Liver (tissue), 3 donors: ENCODE measurements at regions not wholly inside any gene's neighbourhood (a gene's known extent, or its start where the extent isn't known, plus 50 kb on each side); places are given as distances from the start of the nearest gene placed in this dataset.
"Not testable (repeated sequence)": the region's sequence is repeated elsewhere in the genome, so short reads cannot be mapped to it uniquely, and the experiment has no call there.

Experiments
- EGR1 ChIP-seq, 2 donors: IDR thresholded peaks; 2 replicates each; pipeline ENCODE4 v1.6.1; 2016 to 2018; ENCODE audit warnings: antibody characterized with exemption in 2 of 2, low read depth in 2 of 2
- FOXA1 ChIP-seq: IDR thresholded peaks from 2 replicates; pipeline ENCODE4 v1.6.1; 2016; ENCODE audit warnings: antibody characterized with exemption
- GABPA ChIP-seq, 2 donors: IDR thresholded peaks in 1 of 2; conservative IDR thresholded peaks in 1 of 2; 2 replicates each; pipeline ENCODE4 v1.6.1; 2016; ENCODE audit warnings: antibody characterized with exemption in 2 of 2, mild to moderate bottlenecking in 1 of 2, moderate library complexity in 1 of 2
- HNF4G ChIP-seq: IDR thresholded peaks from 2 replicates; pipeline ENCODE4 v1.6.1; 2016; ENCODE audit warnings: antibody characterized with exemption
- JUND ChIP-seq, 2 donors: IDR thresholded peaks; 2 replicates each; pipeline ENCODE4 v1.6.1; 2016; ENCODE audit warnings: antibody characterized with exemption in 2 of 2
- RAD21 ChIP-seq, 2 donors: IDR thresholded peaks; 2 replicates each; pipeline ENCODE4 v1.6.1; 2016; ENCODE audit warnings: antibody characterized with exemption in 2 of 2, mild to moderate bottlenecking in 2 of 2
- RXRA ChIP-seq, 2 donors: IDR thresholded peaks; 2 replicates each; pipeline ENCODE4 v1.6.1; 2017 to 2018; ENCODE audit warnings: antibody characterized with exemption in 2 of 2, mild to moderate bottlenecking in 1 of 2
- TAF1 ChIP-seq: conservative IDR thresholded peaks from 2 replicates; pipeline ENCODE4 v1.6.1; 2016; ENCODE audit warnings: antibody characterized with exemption, mild to moderate bottlenecking
- YY1 ChIP-seq: IDR thresholded peaks from 2 replicates; pipeline ENCODE4 v1.6.1; 2016; ENCODE audit warnings: antibody characterized with exemption, mild to moderate bottlenecking
- TF ChIP-seq, protein P1 (sequence below): fragments of 150-350 bp; IDR thresholded peaks from 2 replicates; pipeline ENCODE4 v1.5.1; 2017; ENCODE audit warnings: improper control_type of control experiment, low read depth, low read length; ENCODE audit not compliant: missing input control
- TF ChIP-seq, protein P2 (sequence below): IDR thresholded peaks from 2 replicates; pipeline ENCODE4 v1.6.1; 2016; ENCODE audit warnings: antibody characterized with exemption
- TF ChIP-seq, protein P3 (sequence below): IDR thresholded peaks from 2 replicates; pipeline ENCODE4 v1.6.1; 2016; ENCODE audit warnings: antibody characterized with exemption
- TF ChIP-seq, protein P4 (sequence below): IDR thresholded peaks from 2 replicates; pipeline ENCODE4 v1.6.1; 2016; ENCODE audit warnings: antibody characterized with exemption, mild to moderate bottlenecking
- TF ChIP-seq, protein P5 (sequence below): IDR thresholded peaks from 2 replicates; pipeline ENCODE4 v1.6.1; 2016; ENCODE audit warnings: antibody characterized with exemption
- donor health status: healthy.
- donor health status: healthy.

DNA sequence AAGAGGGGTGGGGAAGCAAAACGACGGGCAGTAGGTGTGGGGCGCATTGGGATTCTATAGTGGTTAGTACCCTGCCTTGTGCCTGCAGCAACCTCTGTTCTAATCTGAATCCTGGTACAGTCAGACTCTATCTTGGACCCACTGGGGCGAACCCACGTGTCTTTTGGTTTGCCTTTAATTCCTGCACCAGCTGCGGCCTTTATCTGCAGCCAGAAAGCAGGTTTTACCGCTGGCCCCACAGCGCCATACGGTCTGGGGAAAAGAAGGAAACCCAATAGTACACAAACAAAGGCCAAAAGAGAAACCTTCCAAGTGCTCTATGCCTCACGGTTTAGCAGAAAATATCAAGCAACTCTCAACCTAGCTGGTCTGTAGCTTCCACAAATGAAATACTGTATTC lies 118.2 kb downstream of the PPIAL4A start:
- TF ChIP-seq, protein P1, sequence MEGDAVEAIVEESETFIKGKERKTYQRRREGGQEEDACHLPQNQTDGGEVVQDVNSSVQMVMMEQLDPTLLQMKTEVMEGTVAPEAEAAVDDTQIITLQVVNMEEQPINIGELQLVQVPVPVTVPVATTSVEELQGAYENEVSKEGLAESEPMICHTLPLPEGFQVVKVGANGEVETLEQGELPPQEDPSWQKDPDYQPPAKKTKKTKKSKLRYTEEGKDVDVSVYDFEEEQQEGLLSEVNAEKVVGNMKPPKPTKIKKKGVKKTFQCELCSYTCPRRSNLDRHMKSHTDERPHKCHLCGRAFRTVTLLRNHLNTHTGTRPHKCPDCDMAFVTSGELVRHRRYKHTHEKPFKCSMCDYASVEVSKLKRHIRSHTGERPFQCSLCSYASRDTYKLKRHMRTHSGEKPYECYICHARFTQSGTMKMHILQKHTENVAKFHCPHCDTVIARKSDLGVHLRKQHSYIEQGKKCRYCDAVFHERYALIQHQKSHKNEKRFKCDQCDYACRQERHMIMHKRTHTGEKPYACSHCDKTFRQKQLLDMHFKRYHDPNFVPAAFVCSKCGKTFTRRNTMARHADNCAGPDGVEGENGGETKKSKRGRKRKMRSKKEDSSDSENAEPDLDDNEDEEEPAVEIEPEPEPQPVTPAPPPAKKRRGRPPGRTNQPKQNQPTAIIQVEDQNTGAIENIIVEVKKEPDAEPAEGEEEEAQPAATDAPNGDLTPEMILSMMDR, result not testable (repeated sequence)
- not testable (repeated sequence) for TF ChIP-seq JUND (IDR thresholded peaks at IDR 0.05); GABPA (IDR thresholded peaks at IDR 0.05 in 1 of 2, conservative IDR thresholded peaks at IDR 0.05 in 1 of 2); RXRA (IDR thresholded peaks at IDR 0.05); TAF1; HNF4G; FOXA1; RAD21 (IDR thresholded peaks at IDR 0.05); EGR1 (IDR thresholded peaks at IDR 0.05; ENCODE audit: low read depth in 2 of 2); YY1
- TF ChIP-seq, protein P2, sequence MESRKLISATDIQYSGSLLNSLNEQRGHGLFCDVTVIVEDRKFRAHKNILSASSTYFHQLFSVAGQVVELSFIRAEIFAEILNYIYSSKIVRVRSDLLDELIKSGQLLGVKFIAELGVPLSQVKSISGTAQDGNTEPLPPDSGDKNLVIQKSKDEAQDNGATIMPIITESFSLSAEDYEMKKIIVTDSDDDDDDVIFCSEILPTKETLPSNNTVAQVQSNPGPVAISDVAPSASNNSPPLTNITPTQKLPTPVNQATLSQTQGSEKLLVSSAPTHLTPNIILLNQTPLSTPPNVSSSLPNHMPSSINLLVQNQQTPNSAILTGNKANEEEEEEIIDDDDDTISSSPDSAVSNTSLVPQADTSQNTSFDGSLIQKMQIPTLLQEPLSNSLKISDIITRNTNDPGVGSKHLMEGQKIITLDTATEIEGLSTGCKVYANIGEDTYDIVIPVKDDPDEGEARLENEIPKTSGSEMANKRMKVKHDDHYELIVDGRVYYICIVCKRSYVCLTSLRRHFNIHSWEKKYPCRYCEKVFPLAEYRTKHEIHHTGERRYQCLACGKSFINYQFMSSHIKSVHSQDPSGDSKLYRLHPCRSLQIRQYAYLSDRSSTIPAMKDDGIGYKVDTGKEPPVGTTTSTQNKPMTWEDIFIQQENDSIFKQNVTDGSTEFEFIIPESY, result not testable (repeated sequence)
- TF ChIP-seq, protein P3, sequence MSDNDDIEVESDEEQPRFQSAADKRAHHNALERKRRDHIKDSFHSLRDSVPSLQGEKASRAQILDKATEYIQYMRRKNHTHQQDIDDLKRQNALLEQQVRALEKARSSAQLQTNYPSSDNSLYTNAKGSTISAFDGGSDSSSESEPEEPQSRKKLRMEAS, result not testable (repeated sequence)
- TF ChIP-seq, protein P4, sequence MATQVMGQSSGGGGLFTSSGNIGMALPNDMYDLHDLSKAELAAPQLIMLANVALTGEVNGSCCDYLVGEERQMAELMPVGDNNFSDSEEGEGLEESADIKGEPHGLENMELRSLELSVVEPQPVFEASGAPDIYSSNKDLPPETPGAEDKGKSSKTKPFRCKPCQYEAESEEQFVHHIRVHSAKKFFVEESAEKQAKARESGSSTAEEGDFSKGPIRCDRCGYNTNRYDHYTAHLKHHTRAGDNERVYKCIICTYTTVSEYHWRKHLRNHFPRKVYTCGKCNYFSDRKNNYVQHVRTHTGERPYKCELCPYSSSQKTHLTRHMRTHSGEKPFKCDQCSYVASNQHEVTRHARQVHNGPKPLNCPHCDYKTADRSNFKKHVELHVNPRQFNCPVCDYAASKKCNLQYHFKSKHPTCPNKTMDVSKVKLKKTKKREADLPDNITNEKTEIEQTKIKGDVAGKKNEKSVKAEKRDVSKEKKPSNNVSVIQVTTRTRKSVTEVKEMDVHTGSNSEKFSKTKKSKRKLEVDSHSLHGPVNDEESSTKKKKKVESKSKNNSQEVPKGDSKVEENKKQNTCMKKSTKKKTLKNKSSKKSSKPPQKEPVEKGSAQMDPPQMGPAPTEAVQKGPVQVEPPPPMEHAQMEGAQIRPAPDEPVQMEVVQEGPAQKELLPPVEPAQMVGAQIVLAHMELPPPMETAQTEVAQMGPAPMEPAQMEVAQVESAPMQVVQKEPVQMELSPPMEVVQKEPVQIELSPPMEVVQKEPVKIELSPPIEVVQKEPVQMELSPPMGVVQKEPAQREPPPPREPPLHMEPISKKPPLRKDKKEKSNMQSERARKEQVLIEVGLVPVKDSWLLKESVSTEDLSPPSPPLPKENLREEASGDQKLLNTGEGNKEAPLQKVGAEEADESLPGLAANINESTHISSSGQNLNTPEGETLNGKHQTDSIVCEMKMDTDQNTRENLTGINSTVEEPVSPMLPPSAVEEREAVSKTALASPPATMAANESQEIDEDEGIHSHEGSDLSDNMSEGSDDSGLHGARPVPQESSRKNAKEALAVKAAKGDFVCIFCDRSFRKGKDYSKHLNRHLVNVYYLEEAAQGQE, result not testable (repeated sequence)
- TF ChIP-seq, protein P5, sequence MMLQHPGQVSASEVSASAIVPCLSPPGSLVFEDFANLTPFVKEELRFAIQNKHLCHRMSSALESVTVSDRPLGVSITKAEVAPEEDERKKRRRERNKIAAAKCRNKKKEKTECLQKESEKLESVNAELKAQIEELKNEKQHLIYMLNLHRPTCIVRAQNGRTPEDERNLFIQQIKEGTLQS, result not testable (repeated sequence)
